ENCODE measurements at regions not wholly inside any gene's neighbourhood (a gene's known extent, or its start where the extent isn't known, plus 50 kb on each side); places are given as distances from the start of the nearest gene placed in this dataset.

- no peak overlapping the region for H3K9ac ChIP-seq (ENCODE audit: insufficient read depth, low read depth, low read length)
- H3K27ac ChIP-seq (ENCODE audit: extremely low read length, insufficient read depth, low read length): no peak overlapping the region
- POLR2A ChIA-PET: no interaction called here
- in situ Hi-C loops (cut with HindIII; ENCODE audit: extremely low pct_ligation_motif_present, low pct_unique_long_range_greater_than_20kb): no loop called here
- DNase-seq (ENCODE audit: low spot score): no peak
- no peaks in the 10 kb centered on the region for H3K79me2 ChIP-seq (ENCODE audit: insufficient read depth, low read length)
- H3K9me3 ChIP-seq (ENCODE audit: low read length): no peaks in the 10 kb centered on the region
- BruUV-seq (replicated peaks): no TSS peak
- no peaks in the 10 kb centered on the region for H3K36me3 ChIP-seq (replicated peaks in 1 of 2; ENCODE audit: control insufficient read depth in 1 of 2, insufficient read depth in 2 of 2, low read length in 2 of 2)
- no peak overlapping the region for H2AFZ ChIP-seq (ENCODE audit: low read length)
- intact Hi-C loops (cut with micrococcal nuclease; ENCODE audit: unreplicated experiment): no loop called here
- WGBS (ENCODE audit: low lambda C conversion rate): 0% methylated on average over 1 of the region's 1 CpG
- no peak overlapping the region for H3K4me2 ChIP-seq (ENCODE audit: low read depth, low read length)
- TF ChIP-seq ZBTB7A (CRISPR knock-in tag; IDR thresholded peaks at IDR 0.05): no peak
- no peak for TF ChIP-seq ZNF761 (CRISPR knock-in tag; conservative IDR thresholded peaks at IDR 0.05)
- no peak for TF ChIP-seq PHF20 (CRISPR knock-in tag; IDR thresholded peaks at IDR 0.05)
- no peak for TF ChIP-seq AKAP8 (CRISPR knock-in tag; IDR thresholded peaks at IDR 0.05)
- TF ChIP-seq, protein P1, sequence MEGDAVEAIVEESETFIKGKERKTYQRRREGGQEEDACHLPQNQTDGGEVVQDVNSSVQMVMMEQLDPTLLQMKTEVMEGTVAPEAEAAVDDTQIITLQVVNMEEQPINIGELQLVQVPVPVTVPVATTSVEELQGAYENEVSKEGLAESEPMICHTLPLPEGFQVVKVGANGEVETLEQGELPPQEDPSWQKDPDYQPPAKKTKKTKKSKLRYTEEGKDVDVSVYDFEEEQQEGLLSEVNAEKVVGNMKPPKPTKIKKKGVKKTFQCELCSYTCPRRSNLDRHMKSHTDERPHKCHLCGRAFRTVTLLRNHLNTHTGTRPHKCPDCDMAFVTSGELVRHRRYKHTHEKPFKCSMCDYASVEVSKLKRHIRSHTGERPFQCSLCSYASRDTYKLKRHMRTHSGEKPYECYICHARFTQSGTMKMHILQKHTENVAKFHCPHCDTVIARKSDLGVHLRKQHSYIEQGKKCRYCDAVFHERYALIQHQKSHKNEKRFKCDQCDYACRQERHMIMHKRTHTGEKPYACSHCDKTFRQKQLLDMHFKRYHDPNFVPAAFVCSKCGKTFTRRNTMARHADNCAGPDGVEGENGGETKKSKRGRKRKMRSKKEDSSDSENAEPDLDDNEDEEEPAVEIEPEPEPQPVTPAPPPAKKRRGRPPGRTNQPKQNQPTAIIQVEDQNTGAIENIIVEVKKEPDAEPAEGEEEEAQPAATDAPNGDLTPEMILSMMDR (CRISPR knock-in tag; IDR thresholded peaks at IDR 0.05): no peak
- no peak for TF ChIP-seq MXD4 (CRISPR knock-in tag; IDR thresholded peaks at IDR 0.05)
- no peak for TF ChIP-seq ZSCAN12 (CRISPR knock-in tag; IDR thresholded peaks at IDR 0.05)
- TF ChIP-seq PLRG1 (conservative IDR thresholded peaks at IDR 0.05): no peak
- TF ChIP-seq, protein P2, sequence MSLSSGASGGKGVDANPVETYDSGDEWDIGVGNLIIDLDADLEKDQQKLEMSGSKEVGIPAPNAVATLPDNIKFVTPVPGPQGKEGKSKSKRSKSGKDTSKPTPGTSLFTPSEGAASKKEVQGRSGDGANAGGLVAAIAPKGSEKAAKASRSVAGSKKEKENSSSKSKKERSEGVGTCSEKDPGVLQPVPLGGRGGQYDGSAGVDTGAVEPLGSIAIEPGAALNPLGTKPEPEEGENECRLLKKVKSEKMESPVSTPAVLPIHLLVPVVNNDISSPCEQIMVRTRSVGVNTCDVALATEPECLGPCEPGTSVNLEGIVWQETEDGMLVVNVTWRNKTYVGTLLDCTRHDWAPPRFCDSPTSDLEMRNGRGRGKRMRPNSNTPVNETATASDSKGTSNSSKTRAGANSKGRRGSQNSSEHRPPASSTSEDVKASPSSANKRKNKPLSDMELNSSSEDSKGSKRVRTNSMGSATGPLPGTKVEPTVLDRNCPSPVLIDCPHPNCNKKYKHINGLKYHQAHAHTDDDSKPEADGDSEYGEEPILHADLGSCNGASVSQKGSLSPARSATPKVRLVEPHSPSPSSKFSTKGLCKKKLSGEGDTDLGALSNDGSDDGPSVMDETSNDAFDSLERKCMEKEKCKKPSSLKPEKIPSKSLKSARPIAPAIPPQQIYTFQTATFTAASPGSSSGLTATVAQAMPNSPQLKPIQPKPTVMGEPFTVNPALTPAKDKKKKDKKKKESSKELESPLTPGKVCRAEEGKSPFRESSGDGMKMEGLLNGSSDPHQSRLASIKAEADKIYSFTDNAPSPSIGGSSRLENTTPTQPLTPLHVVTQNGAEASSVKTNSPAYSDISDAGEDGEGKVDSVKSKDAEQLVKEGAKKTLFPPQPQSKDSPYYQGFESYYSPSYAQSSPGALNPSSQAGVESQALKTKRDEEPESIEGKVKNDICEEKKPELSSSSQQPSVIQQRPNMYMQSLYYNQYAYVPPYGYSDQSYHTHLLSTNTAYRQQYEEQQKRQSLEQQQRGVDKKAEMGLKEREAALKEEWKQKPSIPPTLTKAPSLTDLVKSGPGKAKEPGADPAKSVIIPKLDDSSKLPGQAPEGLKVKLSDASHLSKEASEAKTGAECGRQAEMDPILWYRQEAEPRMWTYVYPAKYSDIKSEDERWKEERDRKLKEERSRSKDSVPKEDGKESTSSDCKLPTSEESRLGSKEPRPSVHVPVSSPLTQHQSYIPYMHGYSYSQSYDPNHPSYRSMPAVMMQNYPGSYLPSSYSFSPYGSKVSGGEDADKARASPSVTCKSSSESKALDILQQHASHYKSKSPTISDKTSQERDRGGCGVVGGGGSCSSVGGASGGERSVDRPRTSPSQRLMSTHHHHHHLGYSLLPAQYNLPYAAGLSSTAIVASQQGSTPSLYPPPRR (CRISPR knock-in tag; IDR thresholded peaks at IDR 0.05; ENCODE audit: borderline replicate concordance): no peak
- TF ChIP-seq JUN (CRISPR knock-in tag; IDR thresholded peaks at IDR 0.05): no peak
- TF ChIP-seq, protein P3, sequence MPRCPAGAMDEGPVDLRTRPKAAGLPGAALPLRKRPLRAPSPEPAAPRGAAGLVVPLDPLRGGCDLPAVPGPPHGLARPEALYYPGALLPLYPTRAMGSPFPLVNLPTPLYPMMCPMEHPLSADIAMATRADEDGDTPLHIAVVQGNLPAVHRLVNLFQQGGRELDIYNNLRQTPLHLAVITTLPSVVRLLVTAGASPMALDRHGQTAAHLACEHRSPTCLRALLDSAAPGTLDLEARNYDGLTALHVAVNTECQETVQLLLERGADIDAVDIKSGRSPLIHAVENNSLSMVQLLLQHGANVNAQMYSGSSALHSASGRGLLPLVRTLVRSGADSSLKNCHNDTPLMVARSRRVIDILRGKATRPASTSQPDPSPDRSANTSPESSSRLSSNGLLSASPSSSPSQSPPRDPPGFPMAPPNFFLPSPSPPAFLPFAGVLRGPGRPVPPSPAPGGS (CRISPR knock-in tag; IDR thresholded peaks at IDR 0.05): no peak
- TF ChIP-seq ZNF713 (CRISPR knock-in tag; IDR thresholded peaks at IDR 0.05): no peak
- no peak for TF ChIP-seq ZNF180 (CRISPR knock-in tag; IDR thresholded peaks at IDR 0.05; ENCODE audit: borderline replicate concordance, low read depth)
- TF ChIP-seq BRCA1 (CRISPR knock-in tag; IDR thresholded peaks at IDR 0.05): no peak
- no peak for TF ChIP-seq ZNF513 (CRISPR knock-in tag; conservative IDR thresholded peaks at IDR 0.05)
- no peak for TF ChIP-seq ATF7-NPFF (CRISPR knock-in tag; IDR thresholded peaks at IDR 0.05; ENCODE audit: low read depth)
- TF ChIP-seq TOPORS (CRISPR knock-in tag; IDR thresholded peaks at IDR 0.05): no peak
- no peaks in the 10 kb centered on the region for H3K4me1 ChIP-seq (ENCODE audit: insufficient read depth, low read length)
- FAIRE-seq: no peak
- no peak for ATAC-seq
- no peaks in the 10 kb centered on the region for H4K20me1 ChIP-seq (ENCODE audit: insufficient read depth, low read length)
- no peaks in the 10 kb centered on the region for H3K27me3 ChIP-seq (ENCODE audit: control insufficient read depth in 1 of 2, insufficient read depth in 2 of 2, low read length in 2 of 2)
- H3K4me3 ChIP-seq (replicated peaks in 1 of 3; ENCODE audit: insufficient read depth in 1 of 3, low read depth in 2 of 3, low read length in 3 of 3): no peak overlapping the region
- CTCF ChIA-PET (ENCODE audit: low intra/inter-chr PET ratio, low total read pairs): no interaction called here
Observed at GRCh38 chr12:33587354-33587753, 147.7 kb upstream of the SYT10 start.

Measured in HepG2 (cell line).